Hematopoietic multipotent progenitor cell (in vitro differentiated cells): ENCODE measurements at regions not wholly inside any gene's neighbourhood (a gene's known extent, or its start where the extent isn't known, plus 50 kb on each side); places are given as distances from the start of the nearest gene placed in this dataset.
"Not testable (repeated sequence)": the region's sequence is repeated elsewhere in the genome, so short reads cannot be mapped to it uniquely, and the experiment has no call there.

Experiments used
- DNase-seq, 3 donors: peaks; one replicate each; pipeline ENCODE4 v3.0.0-alpha.2; 2011 to 2015; ENCODE audit warnings: low read depth in 2 of 3, low spot score in 2 of 3

- DNase-seq = no peak
Measured at GRCh38 chr1:192862271-192862670, 53.4 kb downstream of the RGS2 start.

- DNase-seq = peak in 1 of 3 donors; percentile 26
Measured at GRCh38 chr1:192866241-192866868, 57.5 kb downstream of the RGS2 start.

GRCh38 chr1:192867180-192867579 lies 58.3 kb downstream of the RGS2 start:
- no peak for DNase-seq

DNA sequence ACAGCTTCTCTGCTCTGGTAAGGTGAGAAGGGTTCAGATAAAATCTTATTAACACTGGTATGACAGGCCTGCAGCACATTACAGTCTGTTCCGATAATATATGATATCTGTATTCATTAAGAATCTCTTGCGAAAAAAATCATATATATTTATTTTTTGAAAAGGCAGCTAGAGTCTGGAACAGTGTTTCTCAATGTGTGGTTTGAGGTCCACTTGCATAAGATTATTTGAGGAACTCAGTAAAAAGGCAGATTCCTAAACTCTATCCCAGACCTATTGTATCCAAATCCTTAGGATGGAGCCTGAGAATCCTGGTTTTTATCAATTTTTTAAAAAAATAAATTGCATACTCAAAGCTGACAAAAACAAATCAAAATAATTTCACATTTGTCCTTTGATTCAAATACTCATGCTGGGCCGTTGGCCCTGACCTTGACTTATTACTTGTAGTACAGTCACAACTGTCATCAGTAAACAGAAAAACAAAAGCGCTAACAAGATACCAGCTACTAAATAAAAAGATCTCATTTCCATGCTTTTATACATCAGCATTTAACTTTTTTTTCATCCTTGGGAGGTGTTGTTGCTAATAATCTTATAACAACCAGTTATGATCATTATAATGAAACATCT lies 60.6 kb downstream of the RGS2 start:
- DNase-seq = no peak

DNA sequence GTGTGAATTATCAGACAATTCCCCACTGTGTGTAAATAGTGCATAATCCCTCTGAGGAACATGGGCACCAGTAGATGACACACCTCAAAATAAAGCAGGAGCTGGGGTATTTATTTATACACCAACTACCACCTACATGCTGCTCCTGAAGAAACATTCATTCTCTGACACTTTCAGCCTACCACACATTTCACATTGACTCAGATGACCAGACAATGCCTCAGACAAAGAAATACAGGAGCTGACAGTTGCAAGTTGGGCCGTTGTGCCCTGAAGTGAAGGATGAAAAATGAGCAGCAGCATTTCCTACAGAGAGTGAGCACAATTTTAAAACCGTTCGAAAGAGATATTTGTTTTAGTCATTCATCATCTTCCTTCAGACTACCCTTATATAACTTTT lies 63.2 kb downstream of the RGS2 start:
- DNase-seq = no peak

- no peak for DNase-seq
Measured at GRCh38 chr1:192873836-192874235, 65.0 kb downstream of the RGS2 start.

GRCh38 chr1:192876633-192877032 lies 67.8 kb downstream of the RGS2 start:
- no peak for DNase-seq

DNA sequence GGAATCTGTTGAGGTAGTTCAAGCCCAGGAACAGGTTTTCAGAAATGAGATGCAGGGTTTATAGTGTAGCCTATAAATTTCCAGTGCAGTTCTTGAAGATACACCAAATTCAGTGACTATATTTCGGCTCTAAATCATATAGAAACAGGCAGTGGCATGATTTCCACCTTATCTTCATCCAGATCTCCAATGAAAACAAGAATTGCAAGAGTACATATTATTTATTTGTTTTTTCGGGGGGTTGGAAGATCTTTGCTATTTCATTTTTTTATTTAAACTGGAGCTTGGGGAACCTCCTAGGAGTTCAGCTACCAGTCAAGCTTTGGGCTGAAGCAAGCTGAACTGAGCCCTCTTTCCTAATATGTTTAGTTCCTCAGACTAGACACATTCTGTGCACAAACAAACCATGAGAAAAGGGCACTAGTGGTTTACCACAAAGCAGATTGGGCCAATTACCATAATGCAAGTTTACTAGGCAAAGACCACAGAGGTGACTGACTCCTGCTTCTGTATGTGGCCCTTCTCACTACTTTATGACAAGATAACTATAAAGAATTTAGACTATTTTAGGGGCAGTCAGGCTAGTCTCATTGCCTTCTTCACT lies 68.5 kb downstream of the RGS2 start:
- no peak for DNase-seq

GRCh38 chr1:192878249-192878648 lies 69.4 kb downstream of the RGS2 start:
- DNase-seq = no peak

DNA sequence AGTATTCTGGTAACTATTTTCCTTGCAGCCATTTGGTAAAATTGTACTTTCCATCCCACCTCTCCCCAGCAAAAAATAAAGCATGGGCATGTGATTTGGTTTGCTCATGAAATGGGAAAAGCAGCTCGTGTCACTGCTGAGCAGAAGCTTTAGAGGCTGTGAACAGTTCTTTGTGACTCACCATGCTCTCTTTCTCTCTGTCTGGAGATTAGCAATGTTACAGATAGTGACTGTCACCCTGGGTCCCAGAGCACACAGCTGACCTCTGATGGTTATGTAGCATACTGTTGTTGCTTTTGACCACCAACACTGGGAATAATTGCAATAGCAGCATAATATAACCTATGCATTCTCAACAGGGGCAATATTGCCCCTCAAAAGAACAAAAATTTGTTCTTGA lies 70.6 kb downstream of the RGS2 start:
- no peak for DNase-seq

GRCh38 chr1:192880231-192880630 lies 71.4 kb downstream of the RGS2 start:
- DNase-seq = no peak

GRCh38 chr1:192884241-192884640 lies 75.4 kb downstream of the RGS2 start:
- no peak for DNase-seq

GRCh38 chr1:192885387-192885786 lies 76.5 kb downstream of the RGS2 start:
- DNase-seq = not testable (repeated sequence)

- DNase-seq = no peak
Measured at GRCh38 chr1:192887426-192887825, 78.6 kb downstream of the RGS2 start.

DNA sequence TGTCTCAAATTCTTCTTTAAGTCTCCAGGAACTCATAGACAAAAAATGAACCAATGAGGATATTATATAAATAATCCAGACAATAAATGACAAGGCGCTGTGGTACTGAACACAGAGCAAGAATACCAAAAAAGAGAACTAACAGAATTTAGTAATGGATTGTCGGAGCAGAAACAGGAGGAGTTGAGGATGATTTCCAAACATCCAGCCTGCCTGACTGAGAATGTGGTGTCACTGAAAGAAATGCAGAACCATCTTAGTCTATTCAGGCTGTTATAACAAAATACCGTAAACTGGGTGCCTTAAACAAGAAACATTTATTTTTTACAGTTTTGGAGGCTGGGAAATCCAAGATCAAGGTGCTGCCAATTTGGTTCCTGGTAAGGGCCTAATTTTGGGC lies 79.7 kb downstream of the RGS2 start:
- no peak for DNase-seq

GRCh38 chr1:192889082-192889481 lies 80.2 kb downstream of the RGS2 start:
- no peak for DNase-seq

DNA sequence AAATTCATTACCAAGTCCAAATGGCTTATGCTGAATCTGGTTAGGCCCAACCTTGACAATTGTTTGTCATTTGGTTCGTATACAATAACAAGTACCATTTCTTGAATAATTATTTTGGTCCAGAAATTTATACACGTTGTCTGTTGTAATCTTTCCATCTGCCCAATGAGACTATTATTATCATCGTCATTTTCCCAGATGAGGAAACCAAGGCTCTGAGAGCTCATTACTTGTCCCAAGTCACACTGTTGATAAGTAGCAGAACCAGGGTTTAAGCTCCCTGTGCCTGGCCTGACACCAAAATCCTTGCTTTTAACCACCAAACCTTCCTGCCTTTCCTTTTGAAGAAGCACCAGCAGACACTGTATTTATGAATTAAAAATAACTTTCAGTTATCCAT lies 81.3 kb downstream of the RGS2 start:
- DNase-seq = no peak

- no peak for DNase-seq
Measured at GRCh38 chr1:192892934-192893333, 84.1 kb downstream of the RGS2 start.

- not testable (repeated sequence) for DNase-seq
Measured at GRCh38 chr1:192895487-192895886, 86.6 kb downstream of the RGS2 start.

- no peak for DNase-seq
Measured at GRCh38 chr1:192896376-192896775, 87.5 kb downstream of the RGS2 start.

GRCh38 chr1:192901500-192901899 lies 92.7 kb downstream of the RGS2 start:
- DNase-seq = no peak

DNA sequence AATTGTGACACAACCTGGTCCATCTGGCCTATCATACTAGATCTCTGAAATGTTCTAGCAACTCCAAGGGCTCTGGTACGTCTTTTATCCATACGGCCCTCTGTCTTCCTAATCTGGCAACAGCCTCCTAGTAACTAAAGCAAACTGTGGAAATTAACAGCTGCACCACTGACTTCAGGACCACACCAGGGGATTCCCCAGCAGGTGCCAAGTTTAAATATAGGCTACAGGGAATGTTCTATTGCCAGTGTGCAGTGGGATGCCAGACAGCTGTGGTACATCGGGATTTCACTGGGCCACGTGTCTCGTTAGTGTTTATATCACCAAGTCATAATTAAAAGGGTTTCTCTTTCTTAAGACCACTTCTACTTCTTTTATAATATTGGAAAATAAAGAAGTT lies 94.3 kb downstream of the RGS2 start:
- no peak for DNase-seq
